GM12864 (cell line): ENCODE measurements at regions not wholly inside any gene's neighbourhood (a gene's known extent, or its start where the extent isn't known, plus 50 kb on each side); places are given as distances from the start of the nearest gene placed in this dataset.

Experiments
- DNase-seq: peaks from one replicate; pipeline ENCODE4 v3.0.0-alpha.2; 2011; ENCODE audit warnings: low read depth
- H3K4me3 ChIP-seq: 2 replicates; pipeline ENCODE4 v1.5.1; 2011; ENCODE audit warnings: mild to moderate bottlenecking, low read depth, low read length, control low read depth
- CTCF ChIP-seq: IDR thresholded peaks from 2 replicates; pipeline ENCODE4 v1.5.1; 2011; ENCODE audit warnings: low read depth, mild to moderate bottlenecking, moderate library complexity, low read length, control low read depth, inconsistent platforms; ENCODE audit errors: missing control alignments

- DNase-seq: no peak
- H3K4me3 ChIP-seq: no peak overlapping the region
- no peak for TF ChIP-seq CTCF
Measured at GRCh38 chr18:38895560-38895959, 1330.0 kb upstream of the CELF4 start.

DNA sequence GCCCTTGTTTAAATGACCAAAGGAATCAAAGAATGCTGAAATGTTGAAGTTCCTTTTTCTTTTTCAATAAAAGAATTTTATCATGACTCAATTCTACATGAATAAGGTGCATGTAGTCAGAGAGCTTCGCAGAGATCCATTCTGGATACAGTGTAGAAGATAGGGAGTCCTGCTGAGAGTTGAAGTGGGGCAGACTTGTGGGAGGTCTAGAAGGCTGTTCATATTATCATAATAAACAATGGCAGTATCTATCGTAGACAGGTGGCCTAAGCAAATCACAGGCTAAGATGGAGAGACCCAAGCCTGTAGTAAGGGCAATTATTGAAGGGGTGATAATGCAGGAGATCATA, 1322.0 kb upstream of the CELF4 start:
- H3K4me3 ChIP-seq: no peak overlapping the region
- DNase-seq: no peak
- no peak for TF ChIP-seq CTCF

DNA sequence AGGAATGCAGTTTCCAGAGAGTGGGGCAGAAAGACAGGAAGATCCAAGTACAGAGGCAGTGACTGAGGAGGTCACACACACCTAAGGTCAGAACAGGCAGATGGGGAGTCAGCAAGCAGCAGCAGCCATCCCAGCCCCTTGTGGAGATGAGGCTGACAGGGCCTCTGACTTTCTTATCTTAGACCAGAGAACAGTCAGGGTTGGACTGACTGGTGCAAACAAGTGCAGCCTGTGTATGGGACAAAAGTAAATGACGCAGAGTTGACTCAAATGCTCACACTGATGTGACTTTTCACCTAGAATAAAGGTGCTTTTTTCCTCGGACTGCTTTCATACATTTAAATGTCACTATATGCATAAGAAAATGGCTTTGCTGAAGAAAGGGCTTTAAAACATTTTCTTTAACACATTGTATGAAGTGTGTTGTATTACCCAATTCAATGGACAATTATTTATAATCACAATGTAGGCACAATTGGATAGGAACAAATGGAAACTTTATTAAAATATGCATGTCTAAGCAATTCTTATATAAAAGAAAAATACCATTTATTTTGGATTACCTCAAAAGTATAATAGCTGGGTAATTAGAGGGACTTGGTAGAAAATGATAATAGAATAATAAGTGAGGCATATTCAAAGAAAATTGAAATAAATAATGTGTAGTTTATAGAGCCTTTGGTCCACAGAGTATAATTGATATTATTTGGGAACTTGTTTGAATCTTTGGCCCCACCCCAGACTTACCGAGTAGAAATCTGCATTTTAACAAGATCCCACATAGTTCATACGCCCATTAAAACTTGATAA, 1321.5 kb upstream of the CELF4 start:
- TF ChIP-seq CTCF: no peak
- no peak overlapping the region for H3K4me3 ChIP-seq
- DNase-seq: no peak

DNA sequence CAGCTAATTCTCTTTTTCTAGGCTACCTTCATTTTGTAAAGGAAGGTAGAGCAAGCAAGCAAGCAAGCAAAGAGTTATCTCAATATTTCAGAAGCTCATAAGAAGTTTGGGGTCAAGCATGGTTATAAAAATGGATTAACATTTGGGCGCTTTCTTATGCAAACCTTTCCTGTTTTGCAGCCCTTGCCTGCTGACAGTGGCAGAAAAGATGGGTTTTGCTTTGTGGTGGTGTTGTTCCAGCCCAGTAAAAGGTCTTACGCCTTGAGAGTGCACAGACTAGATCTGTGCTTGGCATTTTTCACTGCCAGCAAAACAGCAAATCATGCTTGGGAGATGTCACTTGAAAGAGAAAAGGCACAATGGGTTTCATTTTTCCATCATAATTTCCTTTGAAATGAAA, 1320.6 kb upstream of the CELF4 start:
- no peak overlapping the region for H3K4me3 ChIP-seq
- no peak for TF ChIP-seq CTCF

DNA sequence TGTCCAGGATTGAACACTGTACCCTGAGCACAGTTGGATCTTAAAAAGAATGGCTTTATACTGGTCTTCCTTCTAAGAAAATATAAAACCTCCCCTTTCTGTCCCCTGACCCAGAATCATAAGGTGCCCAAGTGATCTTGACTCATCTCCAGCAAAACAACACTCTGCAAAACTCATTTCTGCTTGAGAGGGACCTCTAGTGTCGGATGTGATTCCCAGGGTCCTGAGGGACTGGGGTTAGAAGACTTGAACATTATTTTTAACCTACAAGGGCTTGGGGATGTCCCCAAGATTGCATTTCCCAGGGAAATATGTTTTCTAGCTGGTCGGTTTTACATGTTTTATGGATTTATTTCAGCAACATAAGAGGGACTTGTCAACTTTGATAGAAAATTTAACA, 1318.5 kb upstream of the CELF4 start:
- no peak overlapping the region for H3K4me3 ChIP-seq
- TF ChIP-seq CTCF: no peak
- DNase-seq: no peak

More for the DNA sequence above, 1320.6 kb upstream of the CELF4 start:
- no peak for DNase-seq

GRCh38 chr18:38883111-38883510, 1317.5 kb upstream of the CELF4 start:
- no peak for TF ChIP-seq CTCF
- H3K4me3 ChIP-seq: no peak overlapping the region
- DNase-seq: no peak

GRCh38 chr18:38879871-38880270, 1314.3 kb upstream of the CELF4 start:
- no peak for DNase-seq
- TF ChIP-seq CTCF: no peak
- no peak overlapping the region for H3K4me3 ChIP-seq
